ENCODE measurements at regions not wholly inside any gene's neighbourhood (a gene's known extent, or its start where the extent isn't known, plus 50 kb on each side); places are given as distances from the start of the nearest gene placed in this dataset.

- TF ChIP-seq CTCF (IDR thresholded peaks at IDR 0.05), result no peak
- TF ChIP-seq POLR2A (IDR thresholded peaks at IDR 0.05), result no peak
Measured at GRCh38 chr17:6936370-6937028, 59.4 kb upstream of the ALOX12 start.

Data from adrenal gland (tissue), 5 donors.